Trophoblast cell (in vitro differentiated cells and primary cell): ENCODE measurements at regions not wholly inside any gene's neighbourhood (a gene's known extent, or its start where the extent isn't known, plus 50 kb on each side); places are given as distances from the start of the nearest gene placed in this dataset.

Source experiments
- DNase-seq, 2 donors: peaks; one replicate each; pipeline ENCODE4 v3.0.0-alpha.2; 2016
- H2AFZ ChIP-seq: 2 replicates; pipeline ENCODE4 v1.6.1; 2013; ENCODE audit warnings: low read length, moderate library complexity, mild to moderate bottlenecking; ENCODE audit not compliant: insufficient read depth, poor library complexity
- H2AK5ac ChIP-seq: 2 replicates; pipeline ENCODE4 v1.6.1; 2013; ENCODE audit warnings: mild to moderate bottlenecking, low read length
- H2BK120ac ChIP-seq: 2 replicates; pipeline ENCODE4 v1.6.1; 2013; ENCODE audit warnings: low read length, mild to moderate bottlenecking, moderate library complexity; ENCODE audit not compliant: insufficient read depth, poor library complexity
- H2BK12ac ChIP-seq: 2 replicates; pipeline ENCODE4 v1.6.1; 2013; ENCODE audit warnings: mild to moderate bottlenecking, low read length, moderate library complexity
- H2BK5ac ChIP-seq: 2 replicates; pipeline ENCODE4 v1.6.1; 2013; ENCODE audit warnings: low read length, low read depth, moderate library complexity, mild to moderate bottlenecking; ENCODE audit not compliant: poor library complexity
- H3K14ac ChIP-seq: 2 replicates; pipeline ENCODE4 v1.6.1; 2013; ENCODE audit warnings: mild to moderate bottlenecking, low read length
- H3K18ac ChIP-seq: 2 replicates; pipeline ENCODE4 v1.6.1; 2013; ENCODE audit warnings: mild to moderate bottlenecking, low read length
- H3K23ac ChIP-seq: 2 replicates; pipeline ENCODE4 v1.6.1; 2013; ENCODE audit warnings: low read length
- H3K27ac ChIP-seq: 2 replicates; pipeline ENCODE4 v1.5.1; 2013; ENCODE audit warnings: low read depth, mild to moderate bottlenecking, inconsistent platforms, low read length, moderate library complexity
- H3K27me3 ChIP-seq: 2 replicates; pipeline ENCODE4 v1.6.1; 2013; ENCODE audit warnings: inconsistent platforms, mild to moderate bottlenecking, low read length, moderate library complexity; ENCODE audit not compliant: insufficient read depth
- H3K36me3 ChIP-seq, 2 experiments: 1 replicate in 1 of 2; 2 replicates in 1 of 2; pipeline ENCODE4 v1.6.1; 2013; ENCODE audit warnings: low read length in 2 of 2, mild to moderate bottlenecking in 2 of 2, moderate library complexity in 1 of 2; ENCODE audit not compliant: insufficient read depth in 2 of 2, control insufficient read depth in 1 of 2
- H3K4ac ChIP-seq: 2 replicates; pipeline ENCODE4 v1.6.1; 2013; ENCODE audit warnings: low read depth, mild to moderate bottlenecking, low read length, moderate library complexity
- H3K4me1 ChIP-seq, 2 experiments: 1 replicate in 1 of 2; 2 replicates in 1 of 2; pipeline ENCODE4 v1.6.1; 2013; ENCODE audit warnings: low read length in 2 of 2, mild to moderate bottlenecking in 2 of 2, moderate library complexity in 1 of 2; ENCODE audit not compliant: insufficient read depth in 2 of 2, control insufficient read depth in 1 of 2
- H3K4me2 ChIP-seq: 2 replicates; pipeline ENCODE4 v1.6.1; 2013; ENCODE audit warnings: inconsistent platforms, mild to moderate bottlenecking, low read length, moderate library complexity
- H3K4me3 ChIP-seq: 2 replicates; pipeline ENCODE4 v1.5.1; 2013; ENCODE audit warnings: mild to moderate bottlenecking, low read depth, low read length, inconsistent platforms
- H3K79me1 ChIP-seq: one replicate; pipeline ENCODE4 v1.6.1; 2013; ENCODE audit warnings: low read length
- H3K79me2 ChIP-seq: 2 replicates; pipeline ENCODE4 v1.6.1; 2013; ENCODE audit warnings: low read length, mild to moderate bottlenecking; ENCODE audit not compliant: control insufficient read depth, insufficient read depth, poor library complexity
- H3K9ac ChIP-seq: 2 replicates; pipeline ENCODE4 v1.6.1; 2013; ENCODE audit warnings: mild to moderate bottlenecking, low read length
- H3K9me3 ChIP-seq: 2 replicates; pipeline ENCODE4 v1.6.1; 2013; ENCODE audit warnings: low read depth, mild to moderate bottlenecking, control low read depth, inconsistent platforms, low read length; ENCODE audit not compliant: insufficient read depth
- H4K12ac ChIP-seq: 2 replicates; pipeline ENCODE4 v1.6.1; 2013; ENCODE audit warnings: low read depth, mild to moderate bottlenecking, low read length, moderate library complexity
- H4K8ac ChIP-seq: 2 replicates; pipeline ENCODE4 v1.6.1; 2013; ENCODE audit warnings: low read depth, mild to moderate bottlenecking, low read length, moderate library complexity
- H4K91ac ChIP-seq: one replicate; pipeline ENCODE4 v1.6.1; 2013; ENCODE audit warnings: low read depth, mild to moderate bottlenecking, low read length, moderate library complexity
- WGBS: extraction: QIAGEN DNeasy Blood & Tissue Kit; methylation state at CpG from one replicate; pipeline ENCODE4 v1.1.7; 2013; ENCODE audit warnings: missing lambda C conversion rate; ENCODE audit not compliant: insufficient read length, insufficient coverage; ENCODE audit errors: extremely low coverage; 5-methylcytosine and 5-hydroxymethylcytosine counted together

- peaks cover 0 to 6% of the 10 kb centered on the region in 2 experiments for H3K4me1 ChIP-seq
These were observed 565.8 kb downstream of the XIRP2 start for GRCh38 chr2:167454036-167454435.

GRCh38 chr2:167451496-167452289, 563.4 kb downstream of the XIRP2 start:
- Histone ChIP-seq H3K79me2 (no peaks in the 10 kb centered on the region), H3K9ac (no peak overlapping the region), H3K4ac (no peak overlapping the region), H3K27ac (no peak overlapping the region), H3K9me3 (peaks cover 10% of the 10 kb centered on the region), H3K18ac (no peak overlapping the region), H3K4me2 (no peak overlapping the region), H3K79me1 (no peaks in the 10 kb centered on the region), H2BK5ac (no peak overlapping the region), H3K4me3 (no peak overlapping the region), H4K8ac (no peak overlapping the region), H4K91ac (no peak overlapping the region), H2BK12ac (no peak overlapping the region), H2BK120ac (no peak overlapping the region), H2AK5ac (no peak overlapping the region), H3K36me3 (peaks cover 0 to 3% of the 10 kb centered on the region in 2 experiments), H4K12ac (no peak overlapping the region), H3K23ac (no peak overlapping the region), H3K14ac (no peak overlapping the region), H3K4me1 (peaks cover 0 to 6% of the 10 kb centered on the region in 2 experiments), H2AFZ (no peak overlapping the region), H3K27me3 (no peaks in the 10 kb centered on the region)
- WGBS = no CpG with 5 or more reads among the region's 9 CpGs
- no peak for DNase-seq

More at GRCh38 chr2:167454036-167454435, 565.8 kb downstream of the XIRP2 start:
- no peak overlapping the region for H3K18ac ChIP-seq
- no peak overlapping the region for H2BK120ac ChIP-seq
- no peak overlapping the region for H4K91ac ChIP-seq
- no peak for DNase-seq
- no peak overlapping the region for H2AK5ac ChIP-seq
- no peak overlapping the region for H3K14ac ChIP-seq
- no peak overlapping the region for H2BK5ac ChIP-seq
- H3K4me2 ChIP-seq = no peak overlapping the region
- H3K4me3 ChIP-seq = no peak overlapping the region
- H3K4ac ChIP-seq = no peak overlapping the region
- H4K8ac ChIP-seq = no peak overlapping the region
- no peaks in the 10 kb centered on the region for H3K27me3 ChIP-seq
- no peaks in the 10 kb centered on the region for H3K36me3 ChIP-seq
- no peak overlapping the region for H3K9ac ChIP-seq
- no peak overlapping the region for H2AFZ ChIP-seq
- H4K12ac ChIP-seq = no peak overlapping the region
- WGBS = no CpG with 5 or more reads among the region's 13 CpGs
- H3K23ac ChIP-seq = no peak overlapping the region
- H3K79me2 ChIP-seq = no peaks in the 10 kb centered on the region
- no peak overlapping the region for H3K27ac ChIP-seq
- no peak overlapping the region for H2BK12ac ChIP-seq
- peaks cover 5% of the 10 kb centered on the region for H3K9me3 ChIP-seq
- H3K79me1 ChIP-seq = no peaks in the 10 kb centered on the region

GRCh38 chr2:167450364-167450763, 562.1 kb downstream of the XIRP2 start:
- Histone ChIP-seq H3K79me1 (no peaks in the 10 kb centered on the region), H3K4ac (no peak overlapping the region), H3K14ac (no peak overlapping the region), H3K79me2 (no peaks in the 10 kb centered on the region), H3K23ac (no peak overlapping the region), H2AFZ (no peak overlapping the region), H4K12ac (no peak overlapping the region), H3K4me3 (no peak overlapping the region), H2AK5ac (no peak overlapping the region), H2BK120ac (no peak overlapping the region), H2BK12ac (no peak overlapping the region), H3K36me3 (peaks cover 0 to 3% of the 10 kb centered on the region in 2 experiments), H3K4me2 (no peak overlapping the region), H3K27me3 (no peaks in the 10 kb centered on the region), H3K27ac (no peak overlapping the region), H4K8ac (no peak overlapping the region), H3K4me1 (peaks cover 0 to 6% of the 10 kb centered on the region in 2 experiments), H3K18ac (no peak overlapping the region), H4K91ac (no peak overlapping the region), H3K9ac (no peak overlapping the region), H2BK5ac (no peak overlapping the region), H3K9me3 (peaks cover 10% of the 10 kb centered on the region)
- DNase-seq = no peak

- Histone ChIP-seq H2AK5ac (no peak overlapping the region), H2AFZ (no peak overlapping the region), H3K23ac (no peak overlapping the region), H3K79me2 (no peaks in the 10 kb centered on the region), H4K12ac (no peak overlapping the region), H3K79me1 (no peaks in the 10 kb centered on the region), H3K14ac (no peak overlapping the region), H3K4me1 (no peaks in the 10 kb centered on the region), H2BK12ac (no peak overlapping the region), H3K4me2 (no peak overlapping the region), H3K27me3 (no peaks in the 10 kb centered on the region), H3K36me3 (no peaks in the 10 kb centered on the region), H2BK120ac (no peak overlapping the region), H4K8ac (no peak overlapping the region), H3K4ac (no peak overlapping the region), H3K27ac (no peak overlapping the region), H2BK5ac (no peak overlapping the region), H3K4me3 (no peak overlapping the region), H3K9ac (no peak overlapping the region), H3K9me3 (no peaks in the 10 kb centered on the region), H4K91ac (no peak overlapping the region), H3K18ac (no peak overlapping the region)
- DNase-seq = no peak
These were observed 552.1 kb downstream of the XIRP2 start for GRCh38 chr2:167440382-167440781.
